ENCODE measurements at regions not wholly inside any gene's neighbourhood (a gene's known extent, or its start where the extent isn't known, plus 50 kb on each side); places are given as distances from the start of the nearest gene placed in this dataset.

DNA sequence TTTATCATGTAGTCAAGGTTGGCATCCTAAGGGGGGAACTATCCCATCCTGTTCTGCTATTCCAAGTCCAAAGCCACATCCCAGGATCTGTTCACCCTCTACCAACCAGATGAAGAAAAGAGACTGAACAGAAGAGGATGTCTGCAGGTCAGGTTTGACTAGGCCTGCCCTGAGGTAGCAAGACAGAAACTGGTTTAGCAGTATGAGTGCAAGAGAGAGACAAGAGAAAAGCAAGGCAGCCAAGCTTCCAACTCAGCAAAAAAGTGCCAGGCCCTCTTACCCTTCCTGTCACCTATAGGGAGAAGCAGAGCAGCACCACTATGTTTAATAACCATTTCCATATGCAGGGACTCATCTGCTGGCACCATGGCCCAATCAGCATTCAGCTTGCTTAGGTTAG, 320.8 kb upstream of the DUSP10 start:
- Histone ChIP-seq H2AFZ (ENCODE audit: low read length) (no peak overlapping the region), H3K18ac (ENCODE audit: insufficient read length, low read depth, low read length) (no peak overlapping the region), H3K27ac (ENCODE audit: insufficient read length, low read depth, low read length) (no peak overlapping the region), H4K91ac (ENCODE audit: insufficient read length, low read depth, low read length) (no peak overlapping the region), H2BK12ac (ENCODE audit: insufficient read length, low read depth, low read length) (no peak overlapping the region), H4K5ac (ENCODE audit: insufficient read length, low read depth, low read length) (no peak overlapping the region), H2BK15ac (ENCODE audit: low read depth, low read length) (no peak overlapping the region), H2BK5ac (ENCODE audit: insufficient read length, low read length) (no peak overlapping the region), H3K79me2 (ENCODE audit: insufficient read depth, low read length) (no peaks in the 10 kb centered on the region), H3K79me1 (ENCODE audit: insufficient read depth, low read depth, low read length, poor library complexity, severe bottlenecking) (no peaks in the 10 kb centered on the region), H3K4me1 (ENCODE audit: insufficient read depth, low read length) (no peaks in the 10 kb centered on the region), H4K20me1 (ENCODE audit: control insufficient read depth, insufficient read depth, insufficient read length) (no peaks in the 10 kb centered on the region), H3T11ph (ENCODE audit: low read length) (no peak overlapping the region), H2AK5ac (ENCODE audit: insufficient read length, low read length) (no peak overlapping the region), H2BK20ac (ENCODE audit: low read depth, low read length, poor library complexity, severe bottlenecking) (no peak overlapping the region), H3K27me3 (ENCODE audit: insufficient read depth, low read length) (no peaks in the 10 kb centered on the region), H4K8ac (replicated peaks; ENCODE audit: insufficient read length, low read depth, low read length) (no peak overlapping the region), H2BK120ac (ENCODE audit: low read depth, low read length, poor library complexity, severe bottlenecking) (no peak overlapping the region), H3K56ac (ENCODE audit: insufficient read length, low read depth, low read length) (no peak overlapping the region), H3K9ac (ENCODE audit: extremely low read depth, insufficient read length, low read length) (no peak overlapping the region), H3K9me3 (ENCODE audit: control insufficient read depth, low read depth, low read length) (peaks cover 11% of the 10 kb centered on the region), H3K4ac (ENCODE audit: low read depth, low read length) (no peak overlapping the region), H3K14ac (ENCODE audit: insufficient read depth, low read length) (no peak overlapping the region), H3K23ac (ENCODE audit: insufficient read length, low read depth, low read length) (no peak overlapping the region), H3K23me2 (ENCODE audit: insufficient read length, low read depth, low read length, poor library complexity, severe bottlenecking) (no peaks in the 10 kb centered on the region), H3K4me2 (ENCODE audit: insufficient read depth, insufficient read length, low read length) (no peak overlapping the region)
- DNase-seq, result no peak
- TF ChIP-seq, protein P1, sequence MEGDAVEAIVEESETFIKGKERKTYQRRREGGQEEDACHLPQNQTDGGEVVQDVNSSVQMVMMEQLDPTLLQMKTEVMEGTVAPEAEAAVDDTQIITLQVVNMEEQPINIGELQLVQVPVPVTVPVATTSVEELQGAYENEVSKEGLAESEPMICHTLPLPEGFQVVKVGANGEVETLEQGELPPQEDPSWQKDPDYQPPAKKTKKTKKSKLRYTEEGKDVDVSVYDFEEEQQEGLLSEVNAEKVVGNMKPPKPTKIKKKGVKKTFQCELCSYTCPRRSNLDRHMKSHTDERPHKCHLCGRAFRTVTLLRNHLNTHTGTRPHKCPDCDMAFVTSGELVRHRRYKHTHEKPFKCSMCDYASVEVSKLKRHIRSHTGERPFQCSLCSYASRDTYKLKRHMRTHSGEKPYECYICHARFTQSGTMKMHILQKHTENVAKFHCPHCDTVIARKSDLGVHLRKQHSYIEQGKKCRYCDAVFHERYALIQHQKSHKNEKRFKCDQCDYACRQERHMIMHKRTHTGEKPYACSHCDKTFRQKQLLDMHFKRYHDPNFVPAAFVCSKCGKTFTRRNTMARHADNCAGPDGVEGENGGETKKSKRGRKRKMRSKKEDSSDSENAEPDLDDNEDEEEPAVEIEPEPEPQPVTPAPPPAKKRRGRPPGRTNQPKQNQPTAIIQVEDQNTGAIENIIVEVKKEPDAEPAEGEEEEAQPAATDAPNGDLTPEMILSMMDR (conservative IDR thresholded peaks at IDR 0.05), result no peak
- Mint-ChIP-seq H3K36me3 (ENCODE audit: insufficient read depth in 1 of 3, low read depth in 3 of 3) (peaks cover 14 to 19% (median 18%) of the 10 kb centered on the region in 3 experiments; a peak in 6 of 7 replicates), H3K4me1 (no peaks in the 10 kb centered on the region; a peak in 1 of 4 replicates), H3K4me3 (no peak overlapping the region), H3K9me3 (peaks cover 23 to 24% of the 10 kb centered on the region in 2 experiments), H3K27ac (no peak overlapping the region), H3K27me3 (ENCODE audit: low read depth) (no peaks in the 10 kb centered on the region; the same call in 1 of the 2 replicates)
